GM21367 (cell line): ENCODE measurements at regions not wholly inside any gene's neighbourhood (a gene's known extent, or its start where the extent isn't known, plus 50 kb on each side); places are given as distances from the start of the nearest gene placed in this dataset.
"Not testable (repeated sequence)": the region's sequence is repeated elsewhere in the genome, so short reads cannot be mapped to it uniquely, and the experiment has no call there.

Source experiments
- ATAC-seq: cut with Tn5 transposase; IDR thresholded peaks from one replicate; pipeline ENCODE4 v1.9.1; 2021; ENCODE audit not compliant: unreplicated experiment

- ATAC-seq: no peak
Measured at GRCh38 chr4:148962539-148963290, 520.5 kb upstream of the NR3C2 start.

- no peak for ATAC-seq
Measured at GRCh38 chr4:148961526-148961925, 519.3 kb upstream of the NR3C2 start.

- ATAC-seq: no peak
Measured at GRCh38 chr4:148958317-148958716, 516.1 kb upstream of the NR3C2 start.

GRCh38 chr4:148955564-148956297 is 513.5 kb upstream of the NR3C2 start:
- ATAC-seq: no peak

- ATAC-seq: no peak
Measured at GRCh38 chr4:148954011-148954749, 512.0 kb upstream of the NR3C2 start.

GRCh38 chr4:148951346-148951745 is 509.1 kb upstream of the NR3C2 start:
- no peak for ATAC-seq

- no peak for ATAC-seq
Measured at GRCh38 chr4:148946271-148946670, 504.1 kb upstream of the NR3C2 start.

- ATAC-seq: no peak
Measured at GRCh38 chr4:148944839-148945219, 502.6 kb upstream of the NR3C2 start.

GRCh38 chr4:148944136-148944838 is 502.1 kb upstream of the NR3C2 start:
- ATAC-seq: no peak

- no peak for ATAC-seq
Measured at GRCh38 chr4:148934926-148935578, 492.8 kb upstream of the NR3C2 start.

- no peak for ATAC-seq
Measured at GRCh38 chr4:148926276-148927260, 484.4 kb upstream of the NR3C2 start.

GRCh38 chr4:148923881-148924280 is 481.7 kb upstream of the NR3C2 start:
- no peak for ATAC-seq

- no peak for ATAC-seq
Measured at GRCh38 chr4:148922497-148922896, 480.3 kb upstream of the NR3C2 start.

- no peak for ATAC-seq
Measured at GRCh38 chr4:148914734-148915133, 472.5 kb upstream of the NR3C2 start.

- no peak for ATAC-seq
Measured at GRCh38 chr4:148914301-148914700, 472.1 kb upstream of the NR3C2 start.

- no peak for ATAC-seq
Measured at GRCh38 chr4:148903388-148903787, 461.2 kb upstream of the NR3C2 start.

- no peak for ATAC-seq
Measured at GRCh38 chr4:148901075-148901705, 459.0 kb upstream of the NR3C2 start.

GRCh38 chr4:148898139-148898538 is 455.9 kb upstream of the NR3C2 start:
- ATAC-seq: not testable (repeated sequence)

GRCh38 chr4:148893095-148893494 is 450.9 kb upstream of the NR3C2 start:
- no peak for ATAC-seq
